ENCODE measurements at regions not wholly inside any gene's neighbourhood (a gene's known extent, or its start where the extent isn't known, plus 50 kb on each side); places are given as distances from the start of the nearest gene placed in this dataset.

GRCh38 chr5:2847608-2848007 lies 96.1 kb upstream of the IRX2 start:
- ATAC-seq (no peak), DNase-seq (ENCODE audit: low read depth, low spot score) (no peak), FAIRE-seq (no peak)
- Histone ChIP-seq H3K27me3 (replicated peaks in 1 of 2; ENCODE audit: control insufficient read depth in 2 of 2, insufficient read depth in 2 of 2, low read length in 1 of 2) (no peaks in the 10 kb centered on the region), H3K4me3 (no peak overlapping the region), H3K79me2 (ENCODE audit: control insufficient read depth, insufficient read depth, low read length) (no peaks in the 10 kb centered on the region), H3K4me1 (ENCODE audit: control insufficient read depth, insufficient read depth, low read length) (no peaks in the 10 kb centered on the region), H3K4me2 (ENCODE audit: control insufficient read depth, insufficient read depth) (no peak overlapping the region), H4K20me1 (ENCODE audit: control insufficient read depth, insufficient read depth) (no peaks in the 10 kb centered on the region), H3K27ac (ENCODE audit: control insufficient read depth, insufficient read depth) (no peak overlapping the region), H2AFZ (ENCODE audit: control insufficient read depth, low read depth, low read length) (no peak overlapping the region), H3K9ac (ENCODE audit: control insufficient read depth, insufficient read depth, low read length) (no peak overlapping the region), H3K36me3 (ENCODE audit: control insufficient read depth in 2 of 2, insufficient read depth in 2 of 2, low read length in 1 of 2) (no peaks in the 10 kb centered on the region), H3K9me3 (replicated peaks; ENCODE audit: control insufficient read depth, insufficient read depth, low read length) (no peaks in the 10 kb centered on the region)
- WGBS (ENCODE audit: insufficient coverage, insufficient replicate concordance, low lambda C conversion rate, missing lambda C conversion rate) = 36% methylated on average over 11 of the region's 11 CpGs
- intact Hi-C loops (cut with micrococcal nuclease; ENCODE audit: unreplicated experiment) (no loop called here), in situ Hi-C loops (cut with MboI) (no loop called here)
- TF ChIP-seq FOXM1 (IDR thresholded peaks at IDR 0.05; ENCODE audit: low read depth, low read length) (no peak), LARP7 (IDR thresholded peaks at IDR 0.05) (no peak), ZNF24 (IDR thresholded peaks at IDR 0.05) (no peak), NFYA (IDR thresholded peaks at IDR 0.05; ENCODE audit: borderline replicate concordance, low read depth, low read length) (no peak), IKZF2 (IDR thresholded peaks at IDR 0.05) (no peak), SIX5 (IDR thresholded peaks at IDR 0.05; ENCODE audit: low read depth, low read length, severe bottlenecking) (no peak), BACH1 (IDR thresholded peaks at IDR 0.05; ENCODE audit: borderline replicate concordance) (no peak), USF2 (IDR thresholded peaks at IDR 0.05; ENCODE audit: borderline replicate concordance, low read depth, low read length) (no peak)
- POLR2A ChIA-PET = no interaction called here
- BruUV-seq (replicated peaks) = no TSS peak
- RAD21 ChIA-PET (ENCODE audit: unreplicated experiment) = no interaction called here
- SMC1A ChIA-PET (ENCODE audit: uncharacterized antibody, unreplicated experiment) = no interaction called here
- CTCF ChIA-PET = no interaction called here

- no peaks in the 10 kb centered on the region for H3K4me1 ChIP-seq (ENCODE audit: control insufficient read depth, insufficient read depth, low read length)
- H3K9me3 ChIP-seq (replicated peaks; ENCODE audit: control insufficient read depth, insufficient read depth, low read length) = no peaks in the 10 kb centered on the region; the same call in 2 of the 3 replicates
- no peak overlapping the region for H3K27ac ChIP-seq (ENCODE audit: control insufficient read depth, insufficient read depth)
- H2AFZ ChIP-seq (ENCODE audit: control insufficient read depth, low read depth, low read length) = no peak overlapping the region
- ChIA-PET POLR2A (no interaction called here), CTCF (no interaction called here), RAD21 (ENCODE audit: unreplicated experiment) (no interaction called here), SMC1A (ENCODE audit: uncharacterized antibody, unreplicated experiment) (no interaction called here)
- no TSS peak for BruUV-seq (replicated peaks)
- 39% methylated on average over 5 of the region's 5 CpGs for WGBS (ENCODE audit: insufficient coverage, insufficient replicate concordance, low lambda C conversion rate, missing lambda C conversion rate)
- intact Hi-C loops (cut with micrococcal nuclease; ENCODE audit: unreplicated experiment) (no loop called here), in situ Hi-C loops (cut with MboI) (no loop called here)
- no peaks in the 10 kb centered on the region for H3K27me3 ChIP-seq (replicated peaks in 1 of 2; ENCODE audit: control insufficient read depth in 2 of 2, insufficient read depth in 2 of 2, low read length in 1 of 2)
- no peaks in the 10 kb centered on the region for H4K20me1 ChIP-seq (ENCODE audit: control insufficient read depth, insufficient read depth)
- H3K4me3 ChIP-seq = no peak overlapping the region
- ATAC-seq = no peak
- no peaks in the 10 kb centered on the region for H3K79me2 ChIP-seq (ENCODE audit: control insufficient read depth, insufficient read depth, low read length)
- DNase-seq (ENCODE audit: low read depth, low spot score) = no peak
- TF ChIP-seq CREB1 (IDR thresholded peaks at IDR 0.05; ENCODE audit: low read depth) (no peak), PAX5 (IDR thresholded peaks at IDR 0.05; ENCODE audit: borderline replicate concordance, low read depth, low read length) (no peak)
- no peak for FAIRE-seq
- H3K9ac ChIP-seq (ENCODE audit: control insufficient read depth, insufficient read depth, low read length) = no peak overlapping the region
- no peaks in the 10 kb centered on the region for H3K36me3 ChIP-seq (ENCODE audit: control insufficient read depth in 2 of 2, insufficient read depth in 2 of 2, low read length in 1 of 2)
- no peak overlapping the region for H3K4me2 ChIP-seq (ENCODE audit: control insufficient read depth, insufficient read depth)
Measured at GRCh38 chr5:2841208-2841607, 89.7 kb upstream of the IRX2 start.
